ENCODE measurements at regions not wholly inside any gene's neighbourhood (a gene's known extent, or its start where the extent isn't known, plus 50 kb on each side); places are given as distances from the start of the nearest gene placed in this dataset.
"Not testable (repeated sequence)": the region's sequence is repeated elsewhere in the genome, so short reads cannot be mapped to it uniquely, and the experiment has no call there.

DNA sequence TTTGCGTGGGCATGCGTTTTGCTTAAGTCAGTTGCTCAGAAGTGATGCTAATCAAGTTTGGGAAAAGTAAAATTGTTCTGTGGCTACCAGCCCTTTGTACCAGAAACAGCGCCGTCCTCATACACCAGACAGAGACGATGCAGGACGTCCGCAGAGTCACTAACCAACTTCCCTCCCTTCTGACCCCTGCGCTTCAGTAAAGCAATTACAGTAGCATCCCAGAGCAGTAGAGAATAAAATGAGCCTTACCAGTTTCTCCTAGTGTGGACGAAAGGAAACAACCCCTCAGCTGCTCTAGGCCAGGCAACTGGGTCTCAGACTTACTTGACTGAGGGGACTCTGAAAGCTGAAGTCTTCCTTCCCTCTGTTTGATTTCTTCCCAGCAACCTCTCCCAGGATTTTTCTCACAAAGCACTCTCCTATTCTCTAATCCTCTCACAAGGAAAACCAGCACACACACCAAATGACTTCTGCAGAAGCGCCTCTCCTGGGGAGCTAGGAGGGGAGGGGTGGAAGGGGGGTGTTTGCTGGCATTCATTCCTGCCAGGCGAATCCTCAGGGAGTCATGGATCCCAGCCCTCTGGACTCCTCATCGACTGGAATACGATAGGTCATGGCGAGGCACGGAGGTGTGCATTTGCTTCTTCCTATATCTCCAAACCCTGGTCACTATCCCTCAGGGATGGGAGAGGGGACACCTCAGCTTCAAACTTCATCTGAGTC lies 56.0 kb upstream of the MID1 start:
- DNase-seq (ENCODE audit: low read depth): peak; percentile 1

GRCh38 chrX:10677490-10677889 lies 57.1 kb upstream of the MID1 start:
- DNase-seq (ENCODE audit: low read depth): no peak

DNA sequence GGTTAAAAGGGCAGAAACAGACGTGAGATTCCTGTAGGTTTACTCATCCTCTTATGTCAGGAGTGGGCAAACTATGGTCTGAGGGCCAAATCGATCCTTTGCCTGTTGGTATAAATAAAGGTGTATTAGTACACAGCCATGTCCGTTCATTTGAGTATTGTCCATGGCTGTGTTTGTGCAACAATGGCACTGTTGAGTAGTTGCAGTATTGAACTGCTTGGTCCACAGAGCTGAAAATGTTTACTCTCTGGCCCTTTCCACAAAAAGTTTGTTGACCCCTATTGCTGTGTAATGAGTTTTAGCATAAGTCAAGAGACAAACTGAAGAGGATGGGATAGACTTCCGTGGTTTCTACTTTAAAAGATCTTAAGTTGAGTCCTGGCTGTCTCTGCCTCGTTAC lies 59.0 kb upstream of the MID1 start:
- DNase-seq (ENCODE audit: low read depth): no peak

DNA sequence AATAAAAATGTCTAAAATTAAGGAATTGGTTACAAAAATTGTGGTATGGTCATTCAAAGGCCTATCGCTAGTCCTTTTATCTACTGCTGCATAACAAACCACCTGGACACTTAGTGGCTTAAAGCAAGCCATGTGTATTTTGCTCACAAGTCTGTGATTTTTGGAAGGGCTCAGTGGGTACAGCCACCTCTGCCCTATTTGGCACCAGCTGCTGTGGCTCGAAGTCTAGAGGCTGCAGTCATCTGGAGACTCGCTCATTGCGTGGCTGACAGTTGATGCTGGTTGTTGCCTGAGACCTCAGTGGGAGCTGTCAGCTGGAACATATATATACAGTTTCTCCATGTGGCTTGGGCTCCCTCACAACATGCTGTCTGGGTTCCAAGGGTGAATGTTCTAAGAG lies 60.8 kb upstream of the MID1 start:
- no peak for DNase-seq (ENCODE audit: low read depth)

DNA sequence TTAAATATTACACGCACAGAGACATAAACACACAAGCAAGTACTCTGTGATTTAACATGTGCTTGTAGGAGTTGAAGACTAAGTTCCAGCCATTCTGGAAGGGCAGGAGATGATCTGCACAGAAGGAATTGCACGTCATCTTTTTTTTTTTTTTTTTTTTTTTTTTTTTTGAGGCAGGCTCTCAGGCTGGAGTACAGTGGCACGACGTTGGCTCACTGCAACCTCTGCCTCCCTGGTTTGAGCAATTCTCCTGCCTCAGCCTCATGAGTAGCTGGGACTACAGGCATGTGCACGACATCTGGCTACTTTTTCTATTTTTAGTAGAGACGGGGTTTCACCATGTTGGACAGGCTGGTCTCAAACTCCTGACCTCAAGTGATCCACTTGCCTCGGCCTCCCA lies 63.2 kb upstream of the MID1 start:
- DNase-seq (ENCODE audit: low read depth): not testable (repeated sequence)

GRCh38 chrX:10685923-10686595 lies 65.7 kb upstream of the MID1 start:
- no peak for DNase-seq (ENCODE audit: low read depth)

GRCh38 chrX:10691751-10692150 lies 71.4 kb upstream of the MID1 start:
- not testable (repeated sequence) for DNase-seq (ENCODE audit: low read depth)

DNA sequence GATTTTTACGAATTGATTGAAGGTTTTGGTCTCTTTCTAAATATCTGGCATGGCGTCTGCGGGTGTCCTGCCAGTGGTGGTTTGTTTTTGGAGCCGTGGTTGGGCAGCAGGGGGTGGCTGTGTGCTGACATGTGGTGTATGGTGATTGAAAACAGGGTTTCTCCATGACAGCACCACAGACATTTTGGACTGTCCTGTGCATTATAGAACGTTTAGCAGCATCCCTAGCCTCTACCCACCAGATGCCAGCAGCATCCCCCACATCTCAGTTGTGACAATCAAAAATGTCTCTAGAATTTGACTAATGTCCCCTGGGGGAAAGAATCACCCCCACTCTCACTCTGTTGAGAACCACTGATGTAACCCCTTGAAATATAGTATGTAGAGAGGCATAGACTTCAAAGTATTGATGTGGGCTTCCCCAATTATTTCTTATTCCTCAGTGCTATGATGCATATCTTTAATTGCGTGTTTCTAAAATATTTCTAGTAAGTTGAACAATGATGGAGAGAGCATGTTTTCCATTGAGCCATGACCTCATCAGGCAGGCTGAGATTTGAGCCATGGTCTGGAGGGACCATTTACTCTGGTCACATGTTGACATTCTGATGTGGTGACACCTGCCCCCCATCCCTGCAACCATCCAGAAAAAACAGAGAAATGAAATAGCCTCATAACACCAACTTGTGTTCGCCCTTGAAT lies 77.4 kb upstream of the MID1 start:
- no peak for DNase-seq (ENCODE audit: low read depth)

DNA sequence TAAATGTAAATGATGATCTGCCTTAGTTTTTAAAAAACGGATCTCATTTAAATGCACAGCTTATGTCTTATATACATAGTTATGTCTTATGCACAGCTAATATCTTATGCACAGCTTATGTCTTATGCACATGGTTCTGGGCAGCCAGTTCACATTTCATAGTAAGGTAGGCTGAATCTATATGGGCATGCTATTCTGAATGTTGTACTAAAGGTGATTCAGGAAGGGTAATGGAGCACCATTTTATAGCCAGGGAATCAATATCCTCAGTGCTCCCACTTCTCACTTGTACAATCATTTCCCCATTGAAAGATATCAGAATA lies 77.9 kb upstream of the MID1 start:
- DNase-seq (ENCODE audit: low read depth): no peak

DNA sequence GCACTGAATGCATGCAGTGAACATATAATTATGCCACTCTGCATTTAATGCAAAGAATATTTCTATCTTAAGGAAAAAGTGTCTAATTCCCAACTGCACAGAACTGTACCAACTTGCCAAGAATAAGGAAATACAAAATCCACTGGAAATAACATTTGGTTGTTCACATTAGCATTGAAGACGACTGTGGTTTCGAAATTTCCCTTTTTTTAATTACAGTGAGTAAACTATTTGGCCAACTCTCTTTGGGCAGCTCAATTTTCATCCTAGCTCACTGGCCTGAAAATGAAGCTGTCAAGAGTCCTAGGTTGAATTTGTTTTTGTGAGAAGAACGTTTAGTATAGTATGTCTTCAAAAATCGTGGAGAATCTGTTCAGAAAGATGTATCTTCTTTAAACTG lies 81.6 kb upstream of the MID1 start:
- no peak for DNase-seq (ENCODE audit: low read depth)

DNA sequence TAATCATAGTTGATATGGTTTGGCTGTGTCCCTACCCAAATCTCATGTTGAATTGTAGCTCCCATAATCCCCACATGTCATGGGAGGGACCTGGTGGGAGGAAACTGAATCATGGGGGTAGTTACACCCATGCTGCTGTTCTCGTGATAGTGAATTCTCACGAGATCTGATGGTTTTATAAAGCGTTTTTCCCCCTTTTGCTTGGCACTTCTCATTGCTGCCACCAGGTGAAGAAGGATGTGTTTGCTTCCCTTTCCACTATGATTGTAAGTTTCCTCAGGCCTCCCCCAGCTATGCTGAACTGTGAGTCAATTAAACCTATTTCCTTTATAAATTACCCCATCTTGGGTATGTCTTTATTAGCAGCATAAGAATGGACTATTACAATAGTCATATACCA lies 86.0 kb upstream of the MID1 start:
- not testable (repeated sequence) for DNase-seq (ENCODE audit: low read depth)

GRCh38 chrX:10707773-10708172 lies 87.4 kb upstream of the MID1 start:
- no peak for DNase-seq (ENCODE audit: low read depth)

GRCh38 chrX:10709276-10709675 lies 88.9 kb upstream of the MID1 start:
- DNase-seq (ENCODE audit: low read depth): no peak

GRCh38 chrX:10714531-10714930 lies 94.1 kb upstream of the MID1 start:
- no peak for DNase-seq (ENCODE audit: low read depth)

DNA sequence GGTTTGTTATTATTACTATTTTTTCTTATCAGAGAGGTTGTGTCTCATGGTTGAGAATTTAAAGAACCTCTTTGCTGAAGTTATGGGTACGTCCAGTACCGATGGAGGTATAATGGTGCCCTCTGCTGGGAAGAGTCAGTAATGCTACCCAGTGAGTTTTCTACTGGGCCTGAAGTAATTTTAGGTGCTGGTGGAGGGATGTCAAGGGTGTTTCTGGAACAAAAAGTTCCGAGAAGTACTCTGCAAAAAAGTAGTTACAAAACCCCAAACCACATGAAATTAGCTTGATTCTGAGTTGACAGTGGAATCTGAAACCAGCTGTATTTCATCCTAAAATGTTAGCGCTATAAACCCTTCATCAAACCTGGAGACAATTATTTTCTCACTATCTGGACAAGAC lies 102.5 kb upstream of the MID1 start:
- peak; percentile 51 for DNase-seq (ENCODE audit: low read depth)

DNA sequence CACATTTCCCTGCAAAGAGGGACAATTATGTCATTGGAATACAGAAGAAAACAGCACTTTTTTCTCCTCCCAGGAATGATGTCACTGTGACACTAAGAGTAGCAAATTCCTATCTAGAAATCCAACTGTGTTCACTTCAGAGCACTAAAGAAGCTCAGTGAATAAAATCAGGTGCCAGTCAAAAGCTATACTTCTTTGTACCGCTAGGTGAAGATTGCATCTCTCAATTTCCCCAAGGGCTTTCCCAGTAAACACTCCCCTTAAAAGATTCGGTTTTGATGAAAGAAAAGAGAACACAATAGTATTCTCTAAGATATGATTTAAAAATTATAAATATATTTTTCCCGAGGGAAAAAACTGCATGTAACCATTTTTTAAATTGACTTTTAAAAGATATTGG lies 104.7 kb upstream of the MID1 start:
- no peak for DNase-seq (ENCODE audit: low read depth)

- peak; percentile 93 for DNase-seq (ENCODE audit: low read depth)
Measured at GRCh38 chrX:10726647-10727046, 106.3 kb upstream of the MID1 start.

GRCh38 chrX:10728806-10729389 lies 108.5 kb upstream of the MID1 start:
- no peak for DNase-seq (ENCODE audit: low read depth)

- DNase-seq (ENCODE audit: low read depth): no peak
Measured at GRCh38 chrX:10739426-10739825, 119.0 kb upstream of the MID1 start.

DNA sequence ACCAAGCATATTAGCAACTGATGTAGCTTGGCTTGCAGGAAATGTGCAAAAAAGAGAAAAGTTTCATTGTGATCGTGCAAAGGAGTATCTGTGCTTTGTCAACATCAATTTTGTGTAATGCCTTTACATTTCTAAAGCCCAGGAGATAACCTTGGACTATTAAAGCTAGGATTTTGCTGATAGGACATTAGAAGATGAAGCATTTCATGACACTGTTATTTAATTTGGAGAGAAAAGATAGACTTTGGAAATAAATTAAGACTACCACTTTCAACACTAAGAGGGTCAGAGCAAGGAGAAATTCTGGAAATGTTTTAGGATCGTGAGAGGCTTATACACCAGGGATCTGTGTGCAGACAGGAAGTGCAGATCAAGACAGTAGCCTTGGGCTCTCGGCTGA lies 120.6 kb upstream of the MID1 start:
- DNase-seq (ENCODE audit: low read depth): no peak

DNA sequence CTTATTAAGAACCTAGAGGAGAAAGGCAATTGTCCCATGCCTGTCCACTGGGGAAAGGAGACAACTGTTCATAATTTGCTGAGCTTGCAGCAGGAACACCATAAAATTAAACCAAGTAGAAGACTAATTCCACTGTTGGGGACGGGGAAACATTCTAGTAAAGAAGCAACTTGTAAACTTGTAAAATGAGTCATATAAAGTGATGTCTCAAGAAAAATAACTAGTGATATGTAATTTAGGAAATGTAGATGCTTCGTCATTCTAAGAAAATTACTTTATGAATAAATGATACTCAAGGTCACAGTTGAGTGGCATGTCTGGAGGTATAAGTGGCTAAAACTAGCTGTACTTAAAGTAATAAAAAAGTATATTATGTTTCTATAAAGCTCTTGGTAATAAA lies 121.2 kb upstream of the MID1 start:
- no peak for DNase-seq (ENCODE audit: low read depth)

DNA sequence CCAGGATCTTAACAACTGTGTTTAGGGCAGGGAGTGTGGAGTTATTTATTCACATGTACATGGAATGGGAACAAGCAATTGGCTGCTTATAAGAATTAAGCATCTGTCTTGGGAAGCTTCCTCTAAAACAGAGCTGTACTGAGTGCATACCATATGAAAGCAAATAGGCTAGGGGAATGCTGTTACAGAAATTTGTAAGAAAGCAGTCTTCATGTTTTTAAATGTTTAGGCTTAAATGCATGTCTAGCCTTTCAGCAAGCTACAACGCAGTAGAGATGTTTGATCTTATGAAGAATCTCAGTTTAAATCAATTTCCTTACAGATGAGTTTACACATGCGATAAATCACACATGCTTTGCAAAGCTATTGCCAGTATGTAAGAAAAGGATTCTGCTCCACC lies 123.1 kb upstream of the MID1 start:
- DNase-seq (ENCODE audit: low read depth): no peak

Data from myocyte (in vitro differentiated cells).